Kidney tubule cell (primary cell): ENCODE measurements at regions not wholly inside any gene's neighbourhood (a gene's known extent, or its start where the extent isn't known, plus 50 kb on each side); places are given as distances from the start of the nearest gene placed in this dataset.
"Not testable (repeated sequence)": the region's sequence is repeated elsewhere in the genome, so short reads cannot be mapped to it uniquely, and the experiment has no call there.

ENCODE experiments used
- DNase-seq: peaks from one replicate; pipeline ENCODE4 v3.0.0-alpha.2; 2018; ENCODE audit warnings: low spot score

GRCh38 chr9:94472806-94473360 is 82.0 kb upstream of the PCAT7 start:
- no peak for DNase-seq

GRCh38 chr9:94478755-94479730 is 75.8 kb upstream of the PCAT7 start:
- no peak for DNase-seq

- no peak for DNase-seq
Observed at GRCh38 chr9:94479757-94480156, 75.1 kb upstream of the PCAT7 start.

GRCh38 chr9:94480205-94480604 is 74.7 kb upstream of the PCAT7 start:
- DNase-seq, result no peak

GRCh38 chr9:94482110-94482509 is 72.8 kb upstream of the PCAT7 start:
- DNase-seq, result no peak

- no peak for DNase-seq
Observed at GRCh38 chr9:94490465-94490864, 64.4 kb upstream of the PCAT7 start.

GRCh38 chr9:94492125-94492524 is 62.8 kb upstream of the PCAT7 start:
- not testable (repeated sequence) for DNase-seq

GRCh38 chr9:94498801-94499453 is 56.0 kb upstream of the PCAT7 start:
- no peak for DNase-seq

GRCh38 chr9:94504358-94504757 is 50.5 kb upstream of the PCAT7 start:
- DNase-seq, result no peak
